Astrocyte (in vitro differentiated cells and primary cell): ENCODE measurements at regions not wholly inside any gene's neighbourhood (a gene's known extent, or its start where the extent isn't known, plus 50 kb on each side); places are given as distances from the start of the nearest gene placed in this dataset.

Source experiments
- EZH2 ChIP-seq: IDR thresholded peaks from 2 replicates; pipeline ENCODE4 v1.6.1; 2012; ENCODE audit warnings: mild to moderate bottlenecking, low read length, inconsistent platforms; ENCODE audit not compliant: insufficient read depth
- TF ChIP-seq, protein P1 (sequence below): IDR thresholded peaks from 2 replicates; pipeline ENCODE4 v1.5.1; 2011; ENCODE audit warnings: low read depth, mild to moderate bottlenecking, inconsistent platforms, low read length, moderate library complexity; ENCODE audit not compliant: insufficient read depth

DNA sequence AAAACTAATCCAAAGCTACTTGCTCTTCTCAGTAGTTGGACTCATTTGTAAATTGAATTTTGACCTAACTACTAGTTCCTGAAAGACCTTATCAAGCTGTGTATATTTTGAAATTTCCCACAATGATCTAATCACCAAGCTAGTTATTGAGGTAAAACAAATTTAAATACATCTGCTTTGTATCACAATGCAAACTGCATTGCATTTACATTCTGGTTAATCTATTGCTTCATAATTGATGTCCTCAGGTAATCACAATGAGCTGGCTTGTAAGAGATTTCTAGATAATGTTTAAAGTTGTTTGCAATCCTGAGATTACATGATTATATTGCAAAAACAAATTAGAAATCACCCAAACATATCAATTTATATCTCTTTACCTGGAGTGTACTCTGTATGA lies 848.8 kb downstream of the HACE1 start:
- TF ChIP-seq, protein P1, sequence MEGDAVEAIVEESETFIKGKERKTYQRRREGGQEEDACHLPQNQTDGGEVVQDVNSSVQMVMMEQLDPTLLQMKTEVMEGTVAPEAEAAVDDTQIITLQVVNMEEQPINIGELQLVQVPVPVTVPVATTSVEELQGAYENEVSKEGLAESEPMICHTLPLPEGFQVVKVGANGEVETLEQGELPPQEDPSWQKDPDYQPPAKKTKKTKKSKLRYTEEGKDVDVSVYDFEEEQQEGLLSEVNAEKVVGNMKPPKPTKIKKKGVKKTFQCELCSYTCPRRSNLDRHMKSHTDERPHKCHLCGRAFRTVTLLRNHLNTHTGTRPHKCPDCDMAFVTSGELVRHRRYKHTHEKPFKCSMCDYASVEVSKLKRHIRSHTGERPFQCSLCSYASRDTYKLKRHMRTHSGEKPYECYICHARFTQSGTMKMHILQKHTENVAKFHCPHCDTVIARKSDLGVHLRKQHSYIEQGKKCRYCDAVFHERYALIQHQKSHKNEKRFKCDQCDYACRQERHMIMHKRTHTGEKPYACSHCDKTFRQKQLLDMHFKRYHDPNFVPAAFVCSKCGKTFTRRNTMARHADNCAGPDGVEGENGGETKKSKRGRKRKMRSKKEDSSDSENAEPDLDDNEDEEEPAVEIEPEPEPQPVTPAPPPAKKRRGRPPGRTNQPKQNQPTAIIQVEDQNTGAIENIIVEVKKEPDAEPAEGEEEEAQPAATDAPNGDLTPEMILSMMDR = no peak
- no peak for TF ChIP-seq EZH2
